Esophagus (tissue), 2 donors: ENCODE measurements at regions not wholly inside any gene's neighbourhood (a gene's known extent, or its start where the extent isn't known, plus 50 kb on each side); places are given as distances from the start of the nearest gene placed in this dataset.
"Not testable (repeated sequence)": the region's sequence is repeated elsewhere in the genome, so short reads cannot be mapped to it uniquely, and the experiment has no call there.

Source experiments
- H3K27ac ChIP-seq, 2 donors: one replicate each; pipeline ENCODE4 v1.5.1; 2013; ENCODE audit warnings: low read depth in 2 of 2, mild to moderate bottlenecking in 2 of 2, inconsistent platforms in 1 of 2, low read length in 1 of 2, moderate library complexity in 1 of 2
- H3K27me3 ChIP-seq, 2 donors: one replicate each; pipeline ENCODE4 v1.6.1; 2013; ENCODE audit warnings: low read length in 2 of 2, control low read depth in 1 of 2, mild to moderate bottlenecking in 1 of 2; ENCODE audit not compliant: insufficient read depth in 2 of 2, control insufficient read depth in 1 of 2
- H3K36me3 ChIP-seq, 2 donors: one replicate each; pipeline ENCODE4 v1.6.1; 2013; ENCODE audit warnings: low read length in 1 of 2; ENCODE audit not compliant: control insufficient read depth in 2 of 2, insufficient read depth in 2 of 2
- H3K4me1 ChIP-seq, 2 donors: one replicate each; pipeline ENCODE4 v1.6.1; 2013; ENCODE audit warnings: low read length in 1 of 2; ENCODE audit not compliant: control insufficient read depth in 2 of 2, insufficient read depth in 2 of 2
- H3K4me3 ChIP-seq, 2 donors: one replicate each; pipeline ENCODE4 v1.5.1; 2013; ENCODE audit warnings: low read length in 2 of 2, mild to moderate bottlenecking in 2 of 2, low read depth in 1 of 2, moderate library complexity in 1 of 2
- H3K9me3 ChIP-seq, 2 donors: one replicate each; pipeline ENCODE4 v1.6.1; 2013; ENCODE audit warnings: mild to moderate bottlenecking in 2 of 2, low read depth in 1 of 2, low read length in 1 of 2, moderate library complexity in 1 of 2; ENCODE audit not compliant: control insufficient read depth in 2 of 2, insufficient read depth in 1 of 2
- WGBS, 2 donors: extraction: QIAGEN DNeasy Blood & Tissue Kit; methylation state at CpG; one replicate each; pipeline ENCODE4 v1.1.7; 2013; 5-methylcytosine and 5-hydroxymethylcytosine counted together
- donor health status: healthy with polysubstance abuse.
- donor health status: Bipolar disorder and iron deficiency.

GRCh38 chr3:162568706-162569105 is 1072.1 kb downstream of the OTOL1 start:
- 45 to 53% methylated on average over 2 of the region's 2 CpGs for WGBS, 2 donors

GRCh38 chr3:162569314-162569713 is 1072.7 kb downstream of the OTOL1 start:
- Histone ChIP-seq H3K9me3 (no peaks in the 10 kb centered on the region), H3K4me1 (no peaks in the 10 kb centered on the region), H3K27me3 (no peaks in the 10 kb centered on the region), H3K4me3 (no peak overlapping the region), H3K36me3 (no peaks in the 10 kb centered on the region), H3K27ac (no peak overlapping the region)
- 21% methylated on average over 3 of the region's 3 CpGs for WGBS, 2 donors

More at GRCh38 chr3:162568706-162569105, 1072.1 kb downstream of the OTOL1 start:
- no peak overlapping the region for H3K4me3 ChIP-seq
- no peak overlapping the region for H3K27ac ChIP-seq
- no peaks in the 10 kb centered on the region for H3K9me3 ChIP-seq
- H3K4me1 ChIP-seq = no peaks in the 10 kb centered on the region
- no peaks in the 10 kb centered on the region for H3K36me3 ChIP-seq
- H3K27me3 ChIP-seq = no peaks in the 10 kb centered on the region

DNA sequence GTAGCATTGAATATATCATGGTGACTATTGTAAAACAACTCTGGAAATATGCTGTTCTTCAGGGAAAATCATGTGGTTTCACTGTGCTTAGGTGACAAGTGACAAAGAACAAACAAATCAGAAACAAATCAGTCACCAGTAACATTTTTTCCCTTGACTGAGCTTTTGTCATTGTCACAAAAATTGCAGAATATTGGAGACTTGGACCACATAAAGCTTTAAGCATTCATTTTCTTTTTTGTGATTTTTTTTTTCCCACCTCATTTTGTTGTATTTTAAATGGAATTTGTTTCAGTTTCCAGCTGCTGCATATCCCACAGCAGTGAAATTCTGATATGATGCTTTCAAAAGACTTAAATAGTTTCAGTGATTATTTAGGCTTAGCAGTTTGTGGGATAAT is 1088.4 kb downstream of the OTOL1 start:
- Histone ChIP-seq H3K4me1 (no peaks in the 10 kb centered on the region), H3K27ac (no peak overlapping the region), H3K27me3 (no peaks in the 10 kb centered on the region), H3K4me3 (no peak overlapping the region), H3K36me3 (no peaks in the 10 kb centered on the region), H3K9me3 (no peaks in the 10 kb centered on the region)

DNA sequence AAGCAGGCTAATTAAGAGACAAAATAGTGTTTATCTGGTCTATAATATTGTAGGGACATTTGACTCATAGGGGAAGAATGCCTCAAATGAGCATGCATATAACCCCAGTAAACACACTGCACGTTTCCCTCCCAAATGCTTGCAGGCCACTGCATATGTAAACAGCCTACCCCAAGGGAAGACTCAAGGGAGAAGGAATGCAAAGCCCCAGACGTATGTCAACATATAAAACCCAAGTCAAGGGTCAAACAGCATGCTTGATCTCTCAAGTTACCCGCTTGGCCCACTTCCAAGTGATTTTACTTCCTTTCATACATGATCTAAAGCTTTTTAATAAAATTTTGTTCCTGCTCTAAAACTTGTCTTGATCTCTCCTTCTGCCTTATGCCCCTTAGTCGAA is 1090.0 kb downstream of the OTOL1 start:
- H3K9me3 ChIP-seq = no peaks in the 10 kb centered on the region
- no peaks in the 10 kb centered on the region for H3K4me1 ChIP-seq
- no peak overlapping the region for H3K4me3 ChIP-seq
- WGBS, 2 donors = 45 to 53% methylated on average over 4 of the region's 4 CpGs
- H3K27me3 ChIP-seq = no peaks in the 10 kb centered on the region
- H3K36me3 ChIP-seq = no peaks in the 10 kb centered on the region
- H3K27ac ChIP-seq = no peak overlapping the region

DNA sequence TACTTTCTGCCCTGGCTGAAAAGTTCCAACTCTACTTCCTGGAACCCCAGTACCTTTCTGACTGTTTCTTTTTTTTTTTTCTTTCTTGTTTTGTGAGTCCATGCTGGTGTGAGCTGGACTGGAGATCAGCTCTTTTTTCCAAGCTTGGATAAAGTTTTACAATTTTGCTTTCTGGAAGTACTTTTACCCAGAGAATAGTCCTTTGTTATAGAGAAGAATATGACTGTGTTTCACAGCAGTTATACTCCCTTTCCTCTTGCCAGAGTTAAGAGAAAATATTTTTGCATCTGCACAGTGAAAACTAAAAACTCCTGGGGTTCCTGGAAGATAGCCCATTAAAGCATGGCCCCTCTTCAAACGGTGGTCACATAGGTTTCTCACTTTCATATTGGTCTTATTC is 1100.6 kb downstream of the OTOL1 start:
- Histone ChIP-seq H3K27me3 (no peaks in the 10 kb centered on the region), H3K36me3 (no peaks in the 10 kb centered on the region), H3K9me3 (peaks cover 4% of the 10 kb centered on the region in 2 donors), H3K27ac (no peak overlapping the region), H3K4me3 (no peak overlapping the region), H3K4me1 (no peaks in the 10 kb centered on the region)
- 41 to 43% methylated on average over 1 of the region's 1 CpG for whole genome bisulfite sequencing, 2 donors

- not testable (repeated sequence) for H3K36me3 ChIP-seq, H3K9me3 ChIP-seq, H3K4me1 ChIP-seq, H3K27ac ChIP-seq, H3K4me3 ChIP-seq, H3K27me3 ChIP-seq
- WGBS, 2 donors = 36 to 38% methylated on average over 4 of the region's 4 CpGs
Measured at GRCh38 chr3:162598500-162598899, 1101.9 kb downstream of the OTOL1 start.

- not testable (repeated sequence) for H3K36me3 ChIP-seq, H3K27ac ChIP-seq, H3K4me3 ChIP-seq, H3K27me3 ChIP-seq, H3K4me1 ChIP-seq, H3K9me3 ChIP-seq
- WGBS, 2 donors = 93 to 95% methylated on average over 16 to 27 of the region's 27 CpGs
Measured at GRCh38 chr3:162599742-162600141, 1103.1 kb downstream of the OTOL1 start.

DNA sequence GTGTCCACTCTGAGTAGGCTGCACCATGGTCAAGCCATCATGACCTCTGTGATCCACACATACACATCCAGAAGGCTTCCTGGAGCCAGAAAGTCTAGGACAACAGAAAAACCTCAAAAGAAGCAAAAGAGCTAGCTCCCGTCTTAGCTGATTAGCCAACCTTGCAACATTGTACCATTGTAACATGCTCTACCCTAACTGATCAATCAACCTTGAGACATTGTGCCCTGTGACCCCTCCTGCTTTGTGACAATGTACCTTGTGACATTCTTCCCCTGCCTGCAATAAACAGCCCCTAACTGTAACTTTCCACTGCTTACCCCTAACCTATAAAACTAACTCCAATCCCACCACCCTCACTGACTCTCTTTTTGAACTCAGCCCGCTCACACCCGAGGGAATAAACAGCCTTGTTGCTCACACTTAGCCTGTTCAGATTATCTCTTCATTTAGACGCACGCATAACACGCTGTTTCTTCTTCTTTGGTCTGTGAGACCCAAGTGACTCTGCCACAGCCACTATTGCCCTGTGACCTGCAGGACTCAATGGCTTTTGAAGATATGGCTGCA is 1104.6 kb downstream of the OTOL1 start:
- no peak overlapping the region for H3K27ac ChIP-seq
- H3K27me3 ChIP-seq = no peaks in the 10 kb centered on the region
- WGBS, 2 donors = 89 to 91% methylated on average over 6 of the region's 6 CpGs
- peaks cover 4 to 8% of the 10 kb centered on the region in 2 donors for H3K9me3 ChIP-seq
- no peaks in the 10 kb centered on the region for H3K4me1 ChIP-seq
- H3K36me3 ChIP-seq = no peaks in the 10 kb centered on the region
- no peak overlapping the region for H3K4me3 ChIP-seq

GRCh38 chr3:162602619-162603018 is 1106.0 kb downstream of the OTOL1 start:
- no peaks in the 10 kb centered on the region for H3K27me3 ChIP-seq
- no peaks in the 10 kb centered on the region for H3K36me3 ChIP-seq
- whole genome bisulfite sequencing, 2 donors = 82 to 86% methylated on average over 3 of the region's 3 CpGs
- H3K27ac ChIP-seq = no peak overlapping the region
- H3K4me3 ChIP-seq = no peak overlapping the region
- peaks cover 4 to 9% of the 10 kb centered on the region in 2 donors for H3K9me3 ChIP-seq
- no peaks in the 10 kb centered on the region for H3K4me1 ChIP-seq

- Histone ChIP-seq H3K36me3 (no peaks in the 10 kb centered on the region), H3K27ac (no peak overlapping the region), H3K27me3 (no peaks in the 10 kb centered on the region), H3K4me3 (no peak overlapping the region), H3K4me1 (no peaks in the 10 kb centered on the region), H3K9me3 (peaks cover 0 to 5% of the 10 kb centered on the region in 2 donors)
- 57 to 63% methylated on average over 4 of the region's 4 CpGs for WGBS, 2 donors
Measured at GRCh38 chr3:162605651-162606204, 1109.1 kb downstream of the OTOL1 start.
